C4-2B (cell line): ENCODE measurements at regions not wholly inside any gene's neighbourhood (a gene's known extent, or its start where the extent isn't known, plus 50 kb on each side); places are given as distances from the start of the nearest gene placed in this dataset.

Experiments
- CTCF ChIP-seq: fragments of 450-650 bp; conservative IDR thresholded peaks from 2 replicates; pipeline ENCODE4 v1.5.1; 2017; ENCODE audit warnings: mild to moderate bottlenecking
- ZFX ChIP-seq: fragments of 450-650 bp; IDR thresholded peaks from 2 replicates; pipeline ENCODE4 v1.6.1; 2017

- TF ChIP-seq CTCF (no peak), ZFX (no peak)
Observed at GRCh38 chr11:28636033-28636432, 527.8 kb downstream of the METTL15 start.
